ENCODE measurements at regions not wholly inside any gene's neighbourhood (a gene's known extent, or its start where the extent isn't known, plus 50 kb on each side); places are given as distances from the start of the nearest gene placed in this dataset.

DNA sequence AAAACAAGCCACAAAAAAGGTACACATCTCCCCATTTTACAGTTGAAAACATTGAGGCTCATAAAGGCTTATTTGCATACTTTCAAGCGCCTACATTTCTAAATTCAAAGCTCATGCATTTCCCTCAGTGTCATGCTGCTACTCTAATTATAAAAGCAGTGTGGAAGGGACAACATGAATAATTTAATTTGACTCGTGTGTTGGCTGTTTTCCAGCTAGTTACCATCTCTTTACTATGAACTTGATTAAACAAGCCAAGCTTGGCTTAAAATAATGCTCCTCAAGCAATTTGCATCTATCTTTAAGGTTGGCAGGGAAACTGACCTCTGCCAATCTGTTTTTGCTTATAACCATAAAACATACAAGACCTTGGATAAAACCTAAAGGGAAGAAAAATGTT lies 252.5 kb upstream of the NEIL3 start:
- no peak for DNase-seq

DNA sequence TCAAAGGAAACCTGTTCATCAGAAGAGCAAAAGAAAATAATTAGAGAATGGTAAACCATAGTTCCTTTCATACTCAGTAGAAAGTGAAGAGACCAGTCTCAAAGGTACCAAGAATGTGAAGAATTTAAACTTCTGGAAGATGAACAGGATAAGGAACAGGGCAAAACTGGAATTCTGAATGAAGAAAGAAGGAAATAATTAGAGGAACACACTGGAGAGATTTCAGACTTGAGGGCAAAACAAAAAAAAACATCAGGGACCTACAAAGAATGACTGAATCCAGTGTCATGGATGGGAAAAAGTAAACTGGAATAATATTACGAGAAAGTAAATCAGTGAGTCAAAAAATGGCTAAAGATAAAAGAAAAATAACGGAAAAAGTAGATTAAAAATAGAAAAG lies 245.6 kb upstream of the NEIL3 start:
- no peak for DNase-seq

DNA sequence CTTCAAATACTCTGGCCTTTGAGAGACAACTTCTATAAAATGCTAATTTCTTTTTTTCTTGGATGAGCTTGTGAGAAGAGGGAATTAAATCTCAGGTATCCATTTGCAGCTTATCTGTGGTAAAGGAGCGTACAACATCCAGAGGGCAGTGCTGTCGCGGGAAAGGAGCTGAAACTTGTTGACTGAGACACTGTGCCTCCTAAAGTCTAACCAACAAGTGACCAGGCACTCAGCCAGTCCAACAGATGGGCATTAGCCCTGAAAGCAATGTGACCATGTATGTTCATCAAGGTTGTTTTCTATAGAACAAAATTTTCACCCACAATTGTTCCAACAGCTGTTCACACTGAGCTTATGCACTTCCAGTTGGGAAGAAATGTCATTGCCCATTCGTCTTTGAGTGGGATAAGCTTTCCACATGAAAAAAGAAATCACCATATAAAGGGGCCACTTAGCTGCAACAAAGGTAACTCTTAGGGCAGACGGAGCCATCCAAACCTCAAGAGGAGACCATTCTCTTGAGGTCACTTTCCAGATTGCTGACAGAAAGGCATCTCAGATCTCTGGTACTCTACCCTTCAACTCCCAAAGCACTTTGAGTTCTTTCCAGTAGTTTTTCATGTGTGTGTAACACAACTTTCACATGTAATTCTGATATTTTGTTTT lies 244.8 kb upstream of the NEIL3 start:
- no peak for DNase-seq

- no peak for DNase-seq
Measured at GRCh38 chr4:177066746-177067145, 242.9 kb upstream of the NEIL3 start.

DNA sequence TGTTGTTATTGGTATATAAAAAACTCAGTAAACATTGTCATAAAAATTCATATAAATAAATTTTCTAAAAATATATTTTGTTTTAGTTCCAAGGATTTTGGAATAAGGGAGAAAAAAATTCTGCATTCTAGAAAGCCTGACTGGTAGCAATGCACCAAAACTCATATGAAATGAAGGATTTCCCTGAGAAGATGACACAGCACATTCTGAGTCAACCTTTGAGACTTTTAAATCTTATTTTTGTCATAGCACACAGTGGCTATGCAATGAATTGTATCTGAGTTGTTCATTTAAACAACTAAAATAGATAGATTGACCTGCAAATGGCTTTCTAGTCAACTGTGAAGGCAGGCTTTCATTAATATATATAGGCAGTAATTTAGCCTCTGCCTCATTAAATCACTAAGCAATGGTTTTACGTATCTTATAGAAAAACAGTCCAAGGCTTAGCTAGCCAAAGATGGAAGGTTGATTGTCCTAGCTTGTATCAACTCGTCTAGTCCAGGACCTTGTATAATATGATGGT lies 239.1 kb upstream of the NEIL3 start:
- DNase-seq, result no peak

- DNase-seq, result no peak
Measured at GRCh38 chr4:177077095-177077971, 232.3 kb upstream of the NEIL3 start.

GRCh38 chr4:177079327-177079726 lies 230.3 kb upstream of the NEIL3 start:
- DNase-seq, result no peak

DNA sequence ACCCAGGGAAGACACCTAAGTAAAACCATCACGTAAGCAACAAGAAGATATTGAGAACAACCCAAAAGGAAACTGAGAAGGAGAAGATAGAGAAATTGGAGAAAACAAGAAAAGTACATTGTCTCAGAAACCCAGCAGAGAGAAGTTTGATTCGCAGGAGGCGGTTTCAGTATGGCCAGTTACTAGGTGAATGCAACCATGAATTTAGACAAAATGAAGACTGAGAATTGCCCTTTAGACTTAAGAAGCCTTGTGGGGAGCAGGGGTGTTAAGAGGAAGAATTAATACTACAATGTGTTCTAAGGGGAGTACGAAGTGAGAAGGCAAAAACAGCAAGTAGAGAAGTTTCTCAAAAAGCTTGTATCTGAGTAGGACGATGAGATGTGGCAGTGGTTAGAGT lies 229.3 kb upstream of the NEIL3 start:
- no peak for DNase-seq

DNA sequence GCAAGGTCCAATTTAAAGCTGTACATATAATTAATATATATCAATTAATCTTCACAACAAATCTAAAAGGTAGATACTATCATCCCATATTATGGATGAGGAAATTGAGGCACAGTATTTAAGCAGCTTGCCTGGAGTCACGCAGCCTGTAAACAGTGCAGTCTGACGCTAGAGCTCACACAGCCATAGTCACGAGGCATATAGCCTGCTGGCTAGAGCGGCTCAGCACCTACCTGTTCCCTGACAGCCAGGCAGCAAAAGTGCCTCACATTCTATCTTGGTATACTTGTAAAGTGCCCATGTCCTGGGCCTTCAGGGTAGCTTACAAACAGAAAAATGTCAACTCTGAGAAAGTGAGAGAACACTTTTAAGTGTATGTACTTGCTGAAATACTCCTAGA lies 222.6 kb upstream of the NEIL3 start:
- DNase-seq, result no peak

DNA sequence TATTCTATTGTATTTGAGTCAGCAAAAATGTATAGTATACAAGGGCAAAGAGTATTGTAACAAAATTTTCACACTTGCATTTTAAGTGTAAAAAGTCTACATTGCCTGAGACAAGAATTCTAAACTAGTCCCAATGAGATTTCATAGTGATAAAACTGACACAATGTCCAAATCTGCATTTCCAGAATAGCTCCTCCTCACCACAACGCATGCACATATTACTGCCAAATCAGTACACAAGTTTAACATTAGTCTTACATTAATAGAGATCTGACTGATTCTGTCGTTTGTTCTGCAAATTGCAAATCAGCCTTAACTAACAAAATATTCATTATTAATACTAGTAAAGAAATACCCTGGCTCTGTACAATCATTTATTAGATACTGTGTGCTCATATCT lies 222.2 kb upstream of the NEIL3 start:
- DNase-seq, result no peak

GRCh38 chr4:177091515-177091914 lies 218.2 kb upstream of the NEIL3 start:
- no peak for DNase-seq

DNA sequence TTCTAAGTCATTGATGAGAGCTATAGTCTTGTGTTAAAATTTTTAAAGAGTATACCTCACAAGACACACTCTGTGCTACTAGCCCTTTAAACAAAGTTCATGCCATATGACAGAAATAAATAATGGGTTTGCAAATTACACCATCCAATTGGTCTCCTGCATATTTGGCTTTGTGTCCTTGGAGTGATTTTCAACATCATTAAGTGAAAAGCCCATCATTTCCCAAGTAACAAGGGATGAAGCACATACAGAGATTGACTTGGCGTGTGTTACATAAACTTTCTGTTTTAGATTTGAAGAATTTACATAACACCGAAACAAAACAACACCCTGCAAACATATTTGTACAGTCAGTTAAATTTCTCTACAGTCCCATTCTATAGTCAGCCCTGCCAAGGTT lies 216.9 kb upstream of the NEIL3 start:
- DNase-seq, result no peak

DNA sequence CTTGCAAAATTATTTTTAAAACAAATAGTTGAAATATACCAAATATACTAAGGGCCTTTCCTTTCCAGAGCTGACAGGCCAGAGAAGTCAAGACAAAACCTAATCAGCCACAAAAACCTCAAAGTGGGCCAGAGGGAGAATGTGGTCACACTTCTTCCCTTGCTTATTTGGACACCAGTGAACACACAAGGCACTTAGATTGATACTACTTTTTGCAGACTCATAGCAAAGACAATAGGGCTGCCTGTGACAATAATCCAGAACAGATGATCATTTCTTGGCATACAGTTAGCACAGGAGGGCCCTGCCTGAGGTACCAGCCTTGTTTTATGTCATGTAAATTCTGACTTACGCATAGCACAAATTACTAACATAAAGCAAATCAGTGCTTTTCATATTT lies 215.7 kb upstream of the NEIL3 start:
- no peak for DNase-seq

DNA sequence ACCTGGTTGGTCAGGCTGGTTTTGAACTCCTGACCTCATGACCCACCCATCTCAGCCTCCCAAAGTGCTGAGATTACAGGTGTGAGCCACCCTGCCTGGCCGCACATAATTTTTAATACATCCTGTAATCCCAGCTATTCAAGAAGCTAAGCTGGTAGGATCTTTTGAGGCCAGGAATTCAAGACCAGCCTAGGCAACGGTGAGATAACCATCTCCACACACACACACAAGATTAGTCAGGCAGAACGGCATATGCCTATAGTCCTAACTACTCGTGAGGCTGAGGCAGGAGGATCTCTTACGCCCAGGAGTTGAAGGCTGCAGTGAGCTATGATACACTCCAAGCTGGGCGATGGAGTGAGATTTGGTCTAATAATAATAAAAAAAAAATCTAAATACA lies 212.4 kb upstream of the NEIL3 start:
- DNase-seq, result no peak

DNA sequence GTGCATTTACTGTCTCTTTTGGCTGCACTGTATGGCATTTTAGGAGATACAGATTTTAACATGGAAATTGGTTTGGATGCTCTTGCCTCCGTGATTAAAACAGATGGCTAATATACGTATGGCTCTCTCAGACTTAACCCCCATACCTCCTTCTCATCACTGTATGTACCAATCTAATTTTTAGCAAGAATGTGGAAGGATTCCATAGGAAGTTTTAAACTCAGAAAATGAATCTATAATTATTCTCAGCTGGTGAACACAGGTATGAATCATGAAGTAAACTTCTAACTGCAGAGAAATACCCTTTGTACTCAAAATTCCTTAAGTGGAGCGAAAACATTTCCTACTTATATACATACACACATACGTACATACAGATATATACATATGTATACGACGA lies 210.5 kb upstream of the NEIL3 start:
- no peak for DNase-seq

GRCh38 chr4:177100307-177100706 lies 209.4 kb upstream of the NEIL3 start:
- DNase-seq, result no peak

DNA sequence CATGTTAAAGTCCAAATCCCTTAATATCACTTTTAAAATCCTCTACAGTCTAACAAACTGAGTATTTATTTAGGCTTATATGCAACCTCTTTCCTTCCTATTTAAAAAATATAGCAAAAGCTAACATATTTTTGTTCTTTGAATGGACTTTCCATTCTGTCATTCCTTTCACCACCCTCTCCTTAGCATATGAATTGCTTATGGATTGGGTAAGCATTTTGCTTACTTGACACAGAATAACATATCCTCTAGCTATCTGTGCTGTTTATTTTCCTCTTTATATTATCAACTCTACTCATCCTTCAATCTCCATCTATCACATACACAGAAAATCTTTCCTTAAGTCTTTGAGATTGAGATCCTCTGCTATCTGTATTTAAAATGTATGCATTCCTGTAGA lies 206.1 kb upstream of the NEIL3 start:
- DNase-seq, result no peak

GRCh38 chr4:177105536-177105935 lies 204.1 kb upstream of the NEIL3 start:
- DNase-seq, result no peak

- DNase-seq, result no peak
Measured at GRCh38 chr4:177107288-177107921, 202.3 kb upstream of the NEIL3 start.

GRCh38 chr4:177108708-177109107 lies 201.0 kb upstream of the NEIL3 start:
- DNase-seq, result no peak

- DNase-seq, result no peak
Measured at GRCh38 chr4:177109769-177110168, 199.9 kb upstream of the NEIL3 start.

GRCh38 chr4:177116161-177116560 lies 193.5 kb upstream of the NEIL3 start:
- no peak for DNase-seq

- DNase-seq, result no peak
Measured at GRCh38 chr4:177117256-177117655, 192.4 kb upstream of the NEIL3 start.

GRCh38 chr4:177118596-177118995 lies 191.1 kb upstream of the NEIL3 start:
- DNase-seq, result no peak

Data from activated CD4-positive, CD25-positive, alpha-beta regulatory T cell treated with anti-CD3 and anti-CD28 coated beads, Interleukin-2, amount 50 U/mL, for 72 hours (primary cell).